ENCODE measurements at regions not wholly inside any gene's neighbourhood (a gene's known extent, or its start where the extent isn't known, plus 50 kb on each side); places are given as distances from the start of the nearest gene placed in this dataset.

DNA sequence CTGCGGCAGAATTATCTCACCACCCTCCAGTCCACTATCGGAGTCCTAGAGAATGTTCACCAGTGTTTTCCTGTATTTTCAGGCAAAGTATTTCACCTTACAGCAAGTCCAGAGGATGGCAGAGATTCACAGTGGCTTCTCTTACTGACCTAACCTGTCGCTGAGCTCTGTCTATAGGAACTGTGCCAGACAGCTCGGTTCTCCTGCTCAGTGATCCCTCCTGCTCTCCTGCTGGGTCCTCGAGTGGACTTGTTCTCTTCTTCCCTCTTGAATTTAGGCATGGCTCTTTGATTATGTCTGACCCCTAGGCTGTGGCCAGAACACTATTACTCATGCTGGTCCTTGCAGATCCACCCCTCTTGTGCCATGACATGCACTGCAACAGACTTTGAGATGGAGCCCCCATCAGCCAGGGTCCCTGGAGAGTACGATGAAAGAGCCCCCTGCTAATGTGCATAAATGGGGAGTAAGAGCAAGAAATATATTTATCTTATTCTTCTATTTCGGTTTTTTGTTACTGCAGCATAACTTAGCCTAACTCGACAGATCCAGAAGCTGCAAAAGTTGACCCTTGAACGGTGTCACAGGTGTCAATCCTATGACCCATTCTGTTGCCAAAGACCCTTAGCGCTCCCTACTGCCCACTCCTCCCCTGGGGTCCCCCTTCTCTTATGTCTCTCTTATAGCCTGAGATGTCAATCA, 439.4 kb downstream of the ZNF536 start:
- TF ChIP-seq, protein P1, sequence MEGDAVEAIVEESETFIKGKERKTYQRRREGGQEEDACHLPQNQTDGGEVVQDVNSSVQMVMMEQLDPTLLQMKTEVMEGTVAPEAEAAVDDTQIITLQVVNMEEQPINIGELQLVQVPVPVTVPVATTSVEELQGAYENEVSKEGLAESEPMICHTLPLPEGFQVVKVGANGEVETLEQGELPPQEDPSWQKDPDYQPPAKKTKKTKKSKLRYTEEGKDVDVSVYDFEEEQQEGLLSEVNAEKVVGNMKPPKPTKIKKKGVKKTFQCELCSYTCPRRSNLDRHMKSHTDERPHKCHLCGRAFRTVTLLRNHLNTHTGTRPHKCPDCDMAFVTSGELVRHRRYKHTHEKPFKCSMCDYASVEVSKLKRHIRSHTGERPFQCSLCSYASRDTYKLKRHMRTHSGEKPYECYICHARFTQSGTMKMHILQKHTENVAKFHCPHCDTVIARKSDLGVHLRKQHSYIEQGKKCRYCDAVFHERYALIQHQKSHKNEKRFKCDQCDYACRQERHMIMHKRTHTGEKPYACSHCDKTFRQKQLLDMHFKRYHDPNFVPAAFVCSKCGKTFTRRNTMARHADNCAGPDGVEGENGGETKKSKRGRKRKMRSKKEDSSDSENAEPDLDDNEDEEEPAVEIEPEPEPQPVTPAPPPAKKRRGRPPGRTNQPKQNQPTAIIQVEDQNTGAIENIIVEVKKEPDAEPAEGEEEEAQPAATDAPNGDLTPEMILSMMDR (IDR thresholded peaks at IDR 0.05): no peak
- no peak for TF ChIP-seq EP300 (IDR thresholded peaks at IDR 0.05)
